Upper lobe of left lung (tissue), 6 donors: ENCODE measurements at regions not wholly inside any gene's neighbourhood (a gene's known extent, or its start where the extent isn't known, plus 50 kb on each side); places are given as distances from the start of the nearest gene placed in this dataset.

ENCODE experiments used
- ATAC-seq, 2 donors: fragments of 200-7000 bp; cut with Tn5 transposase; one replicate each; pipeline ENCODE4 v1.9.1; 2022; ENCODE audit warnings: mild to moderate bottlenecking in 2 of 2, moderate library complexity in 2 of 2; ENCODE audit not compliant: low FRiP score in 2 of 2
- DNase-seq, 2 donors: peaks; one replicate each; pipeline ENCODE4 v3.0.0-alpha.2; 2019 to 2020
- H3K27ac ChIP-seq, 4 donors: fragments of 200-600 bp; sonication (generic); one replicate each; pipeline ENCODE4 v1.5.1; 2016 to 2019
- H3K27me3 ChIP-seq, 4 donors: fragments of 200-600 bp; sonication (generic); one replicate each; pipeline ENCODE4 v1.5.1; 2017 to 2019
- H3K36me3 ChIP-seq, 4 donors: fragments of 200-600 bp; sonication (generic); one replicate each; pipeline ENCODE4 v1.5.1; 2016 to 2019
- H3K4me1 ChIP-seq, 4 donors: fragments of 200-600 bp; sonication (generic); one replicate each; pipeline ENCODE4 v1.5.1; 2018 to 2019
- H3K4me3 ChIP-seq, 4 donors: fragments of 200-600 bp; sonication (generic); one replicate each; pipeline ENCODE4 v1.5.1; 2017 to 2019; ENCODE audit warnings: mild to moderate bottlenecking in 2 of 4, moderate library complexity in 1 of 4
- H3K9me3 ChIP-seq, 4 donors: fragments of 200-600 bp; sonication (generic); one replicate each; pipeline ENCODE4 v1.5.1; 2018 to 2019
- CTCF ChIP-seq, 6 experiments: fragments of 450-650 bp in 4 of 6; fragments of 200-600 bp in 2 of 6; sonication (generic) in 2 of 6; IDR thresholded peaks; one replicate each; pipeline ENCODE4 v1.5.1; 2016 to 2019; ENCODE audit warnings: antibody characterized with exemption in 6 of 6
- EP300 ChIP-seq, 4 donors: sonication (generic); formaldehyde crosslinking; IDR thresholded peaks; one replicate each; pipeline ENCODE4 v1.5.1; 2017; ENCODE audit warnings: antibody characterized with exemption in 4 of 4, control low read depth in 2 of 4
- POLR2A ChIP-seq, 4 donors: fragments of 450-650 bp; IDR thresholded peaks; one replicate each; pipeline ENCODE4 v1.5.1; 2016 to 2017; ENCODE audit warnings: antibody characterized with exemption in 4 of 4, mild to moderate bottlenecking in 2 of 4
- POLR2AphosphoS5 ChIP-seq, 2 donors: sonication (generic); formaldehyde crosslinking; IDR thresholded peaks; one replicate each; pipeline ENCODE4 v1.5.1; 2017; ENCODE audit warnings: antibody characterized with exemption in 2 of 2
- WGBS, 2 donors: methylation state at CpG; one replicate each; pipeline ENCODE4 v1.1.5; 2017 to 2018; 5-methylcytosine and 5-hydroxymethylcytosine counted together
- donor health status: DM: no; HTN: no; CAD: no; lungs with moderate emphysema.
- donor health status: DM: no; HTN: yes; CAD: no; lungs with severe emphysema.

GRCh38 chr1:5235355-5235899 lies 581.0 kb downstream of the AJAP1 start:
- no peak for ATAC-seq
- WGBS, 2 donors = 56 to 77% methylated on average over 6 of the region's 6 CpGs
- TF ChIP-seq POLR2AphosphoS5 (IDR thresholded peaks at IDR 0.05) (no peak), EP300 (IDR thresholded peaks at IDR 0.05) (no peak), POLR2A (IDR thresholded peaks at IDR 0.05) (no peak), CTCF (IDR thresholded peaks at IDR 0.05) (no peak)
- no peaks in the 10 kb centered on the region for H3K4me1 ChIP-seq
- no peaks in the 10 kb centered on the region for H3K36me3 ChIP-seq
- H3K9me3 ChIP-seq = peaks cover 0 to 6% (median 0%) of the 10 kb centered on the region in 4 donors
- no peak overlapping the region for H3K4me3 ChIP-seq
- no peaks in the 10 kb centered on the region for H3K27me3 ChIP-seq
- DNase-seq = no peak
- no peak overlapping the region for H3K27ac ChIP-seq

- ATAC-seq (no peak), DNase-seq (no peak)
- 97 to 100% methylated on average over 1 of the region's 1 CpG for WGBS, 2 donors
- H3K27ac ChIP-seq = no peak overlapping the region
- H3K27me3 ChIP-seq = no peaks in the 10 kb centered on the region
- H3K9me3 ChIP-seq = peaks cover 0 to 6% (median 0%) of the 10 kb centered on the region in 4 donors
- no peaks in the 10 kb centered on the region for H3K36me3 ChIP-seq
- no peaks in the 10 kb centered on the region for H3K4me1 ChIP-seq
- TF ChIP-seq CTCF (IDR thresholded peaks at IDR 0.05) (no peak), EP300 (IDR thresholded peaks at IDR 0.05) (no peak), POLR2AphosphoS5 (IDR thresholded peaks at IDR 0.05) (no peak), POLR2A (IDR thresholded peaks at IDR 0.05) (no peak)
- no peak overlapping the region for H3K4me3 ChIP-seq
These were observed 578.1 kb downstream of the AJAP1 start for GRCh38 chr1:5232537-5232936.

GRCh38 chr1:5231541-5232315 lies 577.3 kb downstream of the AJAP1 start:
- no peak for DNase-seq
- H3K4me1 ChIP-seq = no peaks in the 10 kb centered on the region
- no peaks in the 10 kb centered on the region for H3K27me3 ChIP-seq
- TF ChIP-seq POLR2AphosphoS5 (IDR thresholded peaks at IDR 0.05) (no peak), EP300 (IDR thresholded peaks at IDR 0.05) (no peak), CTCF (IDR thresholded peaks at IDR 0.05) (no peak), POLR2A (IDR thresholded peaks at IDR 0.05) (no peak)
- H3K4me3 ChIP-seq = no peak overlapping the region
- no peak for ATAC-seq
- no peak overlapping the region for H3K27ac ChIP-seq
- peaks cover 0 to 6% (median 0%) of the 10 kb centered on the region in 4 donors for H3K9me3 ChIP-seq
- 53 to 69% methylated on average over 2 of the region's 2 CpGs for WGBS, 2 donors
- H3K36me3 ChIP-seq = no peaks in the 10 kb centered on the region

- H3K27me3 ChIP-seq = no peaks in the 10 kb centered on the region
- no peaks in the 10 kb centered on the region for H3K4me1 ChIP-seq
- no peaks in the 10 kb centered on the region for H3K36me3 ChIP-seq
- H3K4me3 ChIP-seq = no peak overlapping the region
- ATAC-seq (no peak), DNase-seq (no peak)
- no peaks in the 10 kb centered on the region for H3K9me3 ChIP-seq
- H3K27ac ChIP-seq = no peak overlapping the region
- no peak for TF ChIP-seq EP300 (IDR thresholded peaks at IDR 0.05)
- no peak for TF ChIP-seq POLR2AphosphoS5 (IDR thresholded peaks at IDR 0.05)
- no peak for TF ChIP-seq CTCF (IDR thresholded peaks at IDR 0.05)
- TF ChIP-seq POLR2A (IDR thresholded peaks at IDR 0.05) = no peak
- 79 to 81% methylated on average over 8 of the region's 8 CpGs for WGBS, 2 donors
These were observed 572.7 kb downstream of the AJAP1 start for GRCh38 chr1:5227114-5227513.
